Prostate gland (tissue), 2 donors: ENCODE measurements at regions not wholly inside any gene's neighbourhood (a gene's known extent, or its start where the extent isn't known, plus 50 kb on each side); places are given as distances from the start of the nearest gene placed in this dataset.

Source experiments
- DNase-seq: peaks from one replicate; pipeline ENCODE4 v3.0.0-alpha.2; 2019; ENCODE audit warnings: low spot score
- H3K27ac ChIP-seq, 2 donors: fragments of 200-600 bp; sonication (generic); 2 replicates each; pipeline ENCODE4 v1.5.1; 2017 to 2019
- H3K27me3 ChIP-seq: fragments of 200-600 bp; sonication (generic); replicated peaks from 2 replicates; pipeline ENCODE4 v1.5.1; 2019; ENCODE audit not compliant: insufficient read depth
- H3K36me3 ChIP-seq, 2 donors: fragments of 200-600 bp; sonication (generic); 1 replicate in 1 of 2; 2 replicates in 1 of 2; pipeline versions ENCODE4 v1.5.1 to v1.8.1; 2017 to 2019
- H3K4me1 ChIP-seq: fragments of 200-600 bp; sonication (generic); replicated peaks from 2 replicates; pipeline ENCODE4 v1.5.1; 2019
- H3K4me3 ChIP-seq, 2 donors: fragments of 200-600 bp; sonication (generic); 2 replicates each; pipeline ENCODE4 v1.5.1; 2017 to 2019
- H3K9me3 ChIP-seq: fragments of 200-600 bp; sonication (generic); 2 replicates; pipeline ENCODE4 v1.5.1; 2017
- POLR2A ChIP-seq: fragments of 450-650 bp; IDR thresholded peaks from one replicate; pipeline ENCODE4 v1.6.1; 2016; ENCODE audit warnings: antibody characterized with exemption, mild to moderate bottlenecking
- POLR2AphosphoS5 ChIP-seq: sonication (generic); formaldehyde crosslinking; IDR thresholded peaks from one replicate; pipeline ENCODE4 v1.6.1; 2017; ENCODE audit warnings: antibody characterized with exemption
- WGBS: methylation state at CpG from one replicate; pipeline ENCODE4 v1.1.5; 2018; 5-methylcytosine and 5-hydroxymethylcytosine counted together
- intact Hi-C: fragments of 100-400 bp; cut with DNase I; formaldehyde crosslinking; loops from one replicate; pipeline ENCODE4 v1.14.2; 2022
- TF ChIP-seq, protein P1 (sequence below), 4 experiments: fragments of 200-600 bp in 2 of 4; fragments of 450-650 bp in 2 of 4; sonication (generic) in 2 of 4; IDR thresholded peaks; 1 replicate in 3 of 4; 2 replicates in 1 of 4; pipeline ENCODE4 v1.5.1; 2016 to 2019; ENCODE audit warnings: antibody characterized with exemption in 4 of 4, mild to moderate bottlenecking in 2 of 4, moderate library complexity in 2 of 4

- Histone ChIP-seq H3K9me3 (no peaks in the 10 kb centered on the region), H3K27ac (no peak overlapping the region), H3K4me3 (no peak overlapping the region), H3K36me3 (no peaks in the 10 kb centered on the region), H3K27me3 (no peaks in the 10 kb centered on the region), H3K4me1 (no peaks in the 10 kb centered on the region)
- TF ChIP-seq, protein P1, sequence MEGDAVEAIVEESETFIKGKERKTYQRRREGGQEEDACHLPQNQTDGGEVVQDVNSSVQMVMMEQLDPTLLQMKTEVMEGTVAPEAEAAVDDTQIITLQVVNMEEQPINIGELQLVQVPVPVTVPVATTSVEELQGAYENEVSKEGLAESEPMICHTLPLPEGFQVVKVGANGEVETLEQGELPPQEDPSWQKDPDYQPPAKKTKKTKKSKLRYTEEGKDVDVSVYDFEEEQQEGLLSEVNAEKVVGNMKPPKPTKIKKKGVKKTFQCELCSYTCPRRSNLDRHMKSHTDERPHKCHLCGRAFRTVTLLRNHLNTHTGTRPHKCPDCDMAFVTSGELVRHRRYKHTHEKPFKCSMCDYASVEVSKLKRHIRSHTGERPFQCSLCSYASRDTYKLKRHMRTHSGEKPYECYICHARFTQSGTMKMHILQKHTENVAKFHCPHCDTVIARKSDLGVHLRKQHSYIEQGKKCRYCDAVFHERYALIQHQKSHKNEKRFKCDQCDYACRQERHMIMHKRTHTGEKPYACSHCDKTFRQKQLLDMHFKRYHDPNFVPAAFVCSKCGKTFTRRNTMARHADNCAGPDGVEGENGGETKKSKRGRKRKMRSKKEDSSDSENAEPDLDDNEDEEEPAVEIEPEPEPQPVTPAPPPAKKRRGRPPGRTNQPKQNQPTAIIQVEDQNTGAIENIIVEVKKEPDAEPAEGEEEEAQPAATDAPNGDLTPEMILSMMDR (IDR thresholded peaks at IDR 0.05): peak in 3 of 4 experiments; percentile 43 to 55 (median 47)
- no peak for TF ChIP-seq POLR2AphosphoS5
- intact Hi-C loops: no loop called here
- DNase-seq: no peak
Measured at GRCh38 chr4:149031399-149031798, 589.2 kb upstream of the NR3C2 start.

DNA sequence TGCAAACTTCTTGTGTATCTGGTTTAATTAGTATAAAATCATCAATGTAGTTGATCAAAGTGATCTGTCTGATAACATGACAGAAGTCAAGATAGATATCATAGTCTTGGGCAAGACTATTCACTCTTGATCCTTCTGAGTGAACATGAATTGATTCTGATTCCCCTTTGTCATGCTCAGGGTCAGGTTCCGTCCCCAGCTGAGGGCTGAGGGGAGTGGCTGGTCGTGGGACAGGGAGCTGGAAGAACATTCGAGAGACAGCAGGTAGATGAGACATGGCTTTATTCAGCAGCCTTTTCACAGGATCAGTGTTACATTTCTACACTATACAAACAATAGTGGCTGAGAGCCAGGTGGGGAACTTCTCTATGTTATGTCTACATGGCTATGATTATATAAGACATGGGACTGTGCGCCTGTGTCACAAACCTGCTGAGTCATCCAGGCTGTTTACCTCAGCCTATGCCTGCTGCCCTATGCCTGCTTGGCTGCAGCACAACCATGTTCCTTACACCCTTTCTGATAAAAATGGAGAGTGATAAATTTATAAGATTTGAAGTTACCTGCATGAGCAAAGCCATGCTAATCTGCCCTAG is 586.9 kb upstream of the NR3C2 start:
- no peaks in the 10 kb centered on the region for H3K36me3 ChIP-seq
- DNase-seq: no peak
- H3K4me3 ChIP-seq: no peak overlapping the region
- WGBS: 77% methylated on average over 4 of the region's 4 CpGs
- no peaks in the 10 kb centered on the region for H3K9me3 ChIP-seq
- no peak for TF ChIP-seq POLR2A
- no peak for TF ChIP-seq POLR2AphosphoS5
- TF ChIP-seq, protein P1 (IDR thresholded peaks at IDR 0.05): no peak
- H3K4me1 ChIP-seq: no peaks in the 10 kb centered on the region
- H3K27me3 ChIP-seq: no peaks in the 10 kb centered on the region
- intact Hi-C loops: no loop called here
- no peak overlapping the region for H3K27ac ChIP-seq

- H3K36me3 ChIP-seq: no peaks in the 10 kb centered on the region
- H3K4me3 ChIP-seq: no peak overlapping the region
- H3K9me3 ChIP-seq: no peaks in the 10 kb centered on the region
- H3K27ac ChIP-seq: no peak overlapping the region
- no peak for DNase-seq
- no peaks in the 10 kb centered on the region for H3K27me3 ChIP-seq
- TF ChIP-seq POLR2AphosphoS5 (no peak), POLR2A (no peak)
- TF ChIP-seq, protein P1 (IDR thresholded peaks at IDR 0.05): no peak
- no peaks in the 10 kb centered on the region for H3K4me1 ChIP-seq
- WGBS: 83% methylated on average over 2 of the region's 2 CpGs
- intact Hi-C loops: no loop called here
Measured at GRCh38 chr4:149026696-149027095, 584.5 kb upstream of the NR3C2 start.

- Histone ChIP-seq H3K27me3 (no peaks in the 10 kb centered on the region), H3K4me3 (no peak overlapping the region), H3K9me3 (no peaks in the 10 kb centered on the region), H3K27ac (no peak overlapping the region), H3K4me1 (no peaks in the 10 kb centered on the region), H3K36me3 (no peaks in the 10 kb centered on the region)
- WGBS: 59% methylated on average over 6 of the region's 6 CpGs
- intact Hi-C loops: no loop called here
- TF ChIP-seq POLR2A (no peak), POLR2AphosphoS5 (no peak)
- no peak for DNase-seq
Measured at GRCh38 chr4:149017002-149017734, 575.0 kb upstream of the NR3C2 start.

GRCh38 chr4:149009223-149009622 is 567.0 kb upstream of the NR3C2 start:
- intact Hi-C loops: no loop called here
- no peak overlapping the region for H3K4me3 ChIP-seq

More at GRCh38 chr4:149009223-149009622, 567.0 kb upstream of the NR3C2 start:
- Histone ChIP-seq H3K4me1 (no peaks in the 10 kb centered on the region), H3K9me3 (no peaks in the 10 kb centered on the region), H3K36me3 (no peaks in the 10 kb centered on the region), H3K27me3 (no peaks in the 10 kb centered on the region), H3K27ac (no peak overlapping the region)
- 95% methylated on average over 2 of the region's 2 CpGs for WGBS
- TF ChIP-seq, protein P1 (IDR thresholded peaks at IDR 0.05): no peak
- TF ChIP-seq POLR2A: no peak
- TF ChIP-seq POLR2AphosphoS5: no peak
- no peak for DNase-seq
